H9 (cell line): ENCODE measurements at regions not wholly inside any gene's neighbourhood (a gene's known extent, or its start where the extent isn't known, plus 50 kb on each side); places are given as distances from the start of the nearest gene placed in this dataset.

Experiments used
- DNase-seq: peaks from one replicate; pipeline ENCODE4 v3.0.0-alpha.2; 2017
- H2AFZ ChIP-seq: one replicate; pipeline ENCODE4 v1.6.1; 2013; ENCODE audit warnings: mild to moderate bottlenecking, low read length, control low read depth, moderate library complexity
- H2AK5ac ChIP-seq: 2 replicates; pipeline ENCODE4 v1.6.1; 2013; ENCODE audit warnings: low read length, control low read depth, mixed read lengths; ENCODE audit not compliant: insufficient read length
- H2BK120ac ChIP-seq: one replicate; pipeline ENCODE4 v1.6.1; 2013; ENCODE audit warnings: low read depth, mild to moderate bottlenecking, low read length, control low read depth, inconsistent platforms; ENCODE audit not compliant: poor library complexity, severe bottlenecking
- H2BK12ac ChIP-seq: 2 replicates; pipeline ENCODE4 v1.6.1; 2013; ENCODE audit warnings: low read length, control low read depth, mixed read lengths, low read depth; ENCODE audit not compliant: insufficient read length
- H2BK15ac ChIP-seq: 2 replicates; pipeline ENCODE4 v1.6.1; 2013; ENCODE audit warnings: low read depth, low read length, control low read depth
- H2BK20ac ChIP-seq: one replicate; pipeline ENCODE4 v1.6.1; 2013; ENCODE audit warnings: low read depth, mild to moderate bottlenecking, low read length, control low read depth, inconsistent platforms; ENCODE audit not compliant: poor library complexity, severe bottlenecking
- H2BK5ac ChIP-seq: 2 replicates; pipeline ENCODE4 v1.6.1; 2013; ENCODE audit warnings: low read length, control low read depth, mixed read lengths; ENCODE audit not compliant: insufficient read length
- H3K14ac ChIP-seq: 2 replicates; pipeline ENCODE4 v1.6.1; 2013; ENCODE audit warnings: low read length, control low read depth; ENCODE audit not compliant: insufficient read depth
- H3K18ac ChIP-seq: 2 replicates; pipeline ENCODE4 v1.6.1; 2013; ENCODE audit warnings: low read depth, mild to moderate bottlenecking, mixed read lengths, low read length, control low read depth; ENCODE audit not compliant: insufficient read length
- H3K23ac ChIP-seq: 2 replicates; pipeline ENCODE4 v1.6.1; 2013; ENCODE audit warnings: low read length, control low read depth, mixed read lengths, low read depth; ENCODE audit not compliant: insufficient read length
- H3K23me2 ChIP-seq: 2 replicates; pipeline ENCODE4 v1.6.1; 2013; ENCODE audit warnings: low read depth, mild to moderate bottlenecking, mixed read lengths, low read length, control low read depth; ENCODE audit not compliant: insufficient read length, poor library complexity, severe bottlenecking
- H3K27ac ChIP-seq: 2 replicates; pipeline ENCODE4 v1.5.1; 2013; ENCODE audit warnings: low read length, control low read depth, mixed read lengths, low read depth; ENCODE audit not compliant: insufficient read length
- H3K27me3 ChIP-seq: 2 replicates; pipeline ENCODE4 v1.6.1; 2013; ENCODE audit warnings: low read length, control low read depth, inconsistent platforms; ENCODE audit not compliant: insufficient read depth
- H3K4ac ChIP-seq: 2 replicates; pipeline ENCODE4 v1.6.1; 2013; ENCODE audit warnings: low read depth, mild to moderate bottlenecking, control low read depth, inconsistent platforms, low read length, moderate library complexity
- H3K4me1 ChIP-seq: 2 replicates; pipeline ENCODE4 v1.6.1; 2013; ENCODE audit warnings: low read length, control low read depth, inconsistent platforms; ENCODE audit not compliant: insufficient read depth
- H3K4me2 ChIP-seq: 2 replicates; pipeline ENCODE4 v1.6.1; 2013; ENCODE audit warnings: low read length, control low read depth, mixed read lengths; ENCODE audit not compliant: insufficient read length, insufficient read depth
- H3K56ac ChIP-seq: 2 replicates; pipeline ENCODE4 v1.6.1; 2013; ENCODE audit warnings: low read depth, mild to moderate bottlenecking, mixed read lengths, low read length, control low read depth; ENCODE audit not compliant: insufficient read length
- H3K79me1 ChIP-seq: 2 replicates; pipeline ENCODE4 v1.6.1; 2013; ENCODE audit warnings: low read depth, mild to moderate bottlenecking, moderate library complexity, low read length, control low read depth, inconsistent platforms; ENCODE audit not compliant: insufficient read depth, poor library complexity, severe bottlenecking
- H3K79me2 ChIP-seq: 2 replicates; pipeline ENCODE4 v1.6.1; 2013; ENCODE audit warnings: low read length, control low read depth, inconsistent platforms; ENCODE audit not compliant: insufficient read depth
- H3K9ac ChIP-seq: 2 replicates; pipeline ENCODE4 v1.6.1; 2013; ENCODE audit warnings: low read length, control low read depth, mixed read lengths; ENCODE audit not compliant: insufficient read length; ENCODE audit errors: extremely low read depth
- H3K9me3 ChIP-seq: one replicate; pipeline ENCODE4 v1.6.1; 2013; ENCODE audit warnings: low read depth, low read length, inconsistent platforms; ENCODE audit not compliant: control insufficient read depth
- H3T11ph ChIP-seq: one replicate; pipeline ENCODE4 v1.6.1; 2013; ENCODE audit warnings: mild to moderate bottlenecking, low read length, control low read depth, inconsistent platforms
- H4K20me1 ChIP-seq: one replicate; pipeline ENCODE4 v1.6.1; 2013; ENCODE audit not compliant: control insufficient read depth, insufficient read length, insufficient read depth
- H4K5ac ChIP-seq: 2 replicates; pipeline ENCODE4 v1.6.1; 2013; ENCODE audit warnings: low read depth, mild to moderate bottlenecking, mixed read lengths, low read length, control low read depth; ENCODE audit not compliant: insufficient read length
- H4K8ac ChIP-seq: replicated peaks from 2 replicates; pipeline ENCODE4 v1.6.1; 2013; ENCODE audit warnings: low read length, control low read depth, mixed read lengths, low read depth; ENCODE audit not compliant: insufficient read length
- H4K91ac ChIP-seq: 2 replicates; pipeline ENCODE4 v1.6.1; 2013; ENCODE audit warnings: low read depth, mild to moderate bottlenecking, moderate library complexity, mixed read lengths, low read length, control low read depth; ENCODE audit not compliant: insufficient read length
- H3K27ac Mint-ChIP-seq, 3 experiments: 2 replicates in 2 of 3; 3 replicates in 1 of 3; pipeline ENCODE4 v1.8.0; 2020 to 2021; ENCODE audit warnings: mixed read lengths in 3 of 3, mild to moderate bottlenecking in 1 of 3, moderate library complexity in 1 of 3
- H3K27me3 Mint-ChIP-seq: 2 replicates; pipeline ENCODE4 v1.8.0; 2021; ENCODE audit warnings: low read depth, mild to moderate bottlenecking, moderate library complexity, mixed read lengths
- H3K36me3 Mint-ChIP-seq, 3 experiments: 2 replicates in 2 of 3; 3 replicates in 1 of 3; pipeline ENCODE4 v1.8.0; 2020 to 2021; ENCODE audit warnings: low read depth in 3 of 3, mixed read lengths in 3 of 3; ENCODE audit not compliant: insufficient read depth in 1 of 3
- H3K4me1 Mint-ChIP-seq, 2 experiments: 2 replicates each; pipeline ENCODE4 v1.8.0; 2020; ENCODE audit warnings: mixed read lengths in 2 of 2
- H3K4me3 Mint-ChIP-seq, 2 experiments: 2 replicates in 1 of 2; 3 replicates in 1 of 2; pipeline ENCODE4 v1.8.0; 2020 to 2021; ENCODE audit warnings: mild to moderate bottlenecking in 2 of 2, mixed read lengths in 2 of 2, moderate library complexity in 1 of 2
- H3K9me3 Mint-ChIP-seq, 2 experiments: 2 replicates in 1 of 2; 3 replicates in 1 of 2; pipeline ENCODE4 v1.8.0; 2020; ENCODE audit warnings: mild to moderate bottlenecking in 2 of 2, mixed read lengths in 2 of 2, moderate library complexity in 1 of 2
- CTCF ChIP-seq: fragments of 200-600 bp; sonication (generic); conservative IDR thresholded peaks from 3 replicates; pipeline ENCODE4 v1.8.0; 2021; ENCODE audit warnings: antibody characterized with exemption, mild to moderate bottlenecking
- whole genome bisulfite sequencing: extraction: QIAGEN DNeasy Blood & Tissue Kit; methylation state at CpG from one replicate; pipeline ENCODE4 v1.1.7; 2013; ENCODE audit warnings: missing lambda C conversion rate, low lambda C conversion rate, mixed read lengths; ENCODE audit not compliant: insufficient read length; ENCODE audit errors: extremely low coverage; 5-methylcytosine and 5-hydroxymethylcytosine counted together

DNA sequence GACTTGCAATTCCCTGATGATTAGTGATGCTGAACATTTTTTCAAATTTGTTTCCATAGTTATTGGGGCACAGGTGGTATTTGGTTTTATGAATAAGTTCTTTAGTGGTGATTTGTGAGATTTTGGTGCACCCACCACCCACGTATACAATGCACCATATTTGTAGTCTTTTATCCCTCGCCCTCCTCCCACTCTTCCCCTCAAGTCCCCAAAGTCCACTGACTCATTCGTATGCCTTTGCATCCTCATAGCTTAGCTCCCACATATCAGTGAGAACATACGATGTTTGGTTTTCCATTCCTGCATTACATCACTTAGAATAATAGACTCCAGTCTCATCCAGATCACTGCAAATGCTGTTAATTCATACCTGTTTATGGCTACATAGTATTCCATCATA, 167.3 kb downstream of the MYLK4 start:
- no peak overlapping the region for H2AK5ac ChIP-seq
- TF ChIP-seq CTCF, result no peak
- no peak overlapping the region for H3K23ac ChIP-seq
- Mint-ChIP-seq H3K27me3 (peaks cover 5% of the 10 kb centered on the region), H3K4me3 (no peak overlapping the region), H3K27ac (no peak overlapping the region), H3K36me3 (peaks cover 0 to 15% (median 5%) of the 10 kb centered on the region in 3 experiments; a peak in 5 of 7 replicates), H3K4me1 (peaks cover 20% of the 10 kb centered on the region in 2 experiments), H3K9me3 (peaks cover 7 to 14% of the 10 kb centered on the region in 2 experiments; a peak in 3 of 5 replicates)
- no peaks in the 10 kb centered on the region for H4K20me1 ChIP-seq
- no peak overlapping the region for H4K91ac ChIP-seq
- H3K4me1 ChIP-seq, result peaks cover 4% of the 10 kb centered on the region; the same call in 1 of the 2 replicates
- no peaks in the 10 kb centered on the region for H3K23me2 ChIP-seq
- H4K5ac ChIP-seq, result no peak overlapping the region
- H3K4me2 ChIP-seq, result no peak overlapping the region
- H2AFZ ChIP-seq, result no peak overlapping the region
- no peak overlapping the region for H2BK5ac ChIP-seq
- H2BK12ac ChIP-seq, result no peak overlapping the region
- H3K4ac ChIP-seq, result no peak overlapping the region
- H3K9me3 ChIP-seq, result no peaks in the 10 kb centered on the region
- no peak for DNase-seq
- H3T11ph ChIP-seq, result no peak overlapping the region
- no peaks in the 10 kb centered on the region for H3K27me3 ChIP-seq
- WGBS, result no CpG with 5 or more reads among the region's 4 CpGs
- H3K14ac ChIP-seq, result no peak overlapping the region
- no peaks in the 10 kb centered on the region for H3K79me1 ChIP-seq
- H2BK120ac ChIP-seq, result no peak overlapping the region
- H3K18ac ChIP-seq, result no peak overlapping the region
- no peak overlapping the region for H2BK15ac ChIP-seq
- no peak overlapping the region for H2BK20ac ChIP-seq
- H3K9ac ChIP-seq, result no peak overlapping the region
- no peak overlapping the region for H3K56ac ChIP-seq
- H4K8ac ChIP-seq, result no peak overlapping the region
- no peak overlapping the region for H3K27ac ChIP-seq
- H3K79me2 ChIP-seq, result no peaks in the 10 kb centered on the region
